Iris pigment epithelial cell (primary cell): ENCODE measurements at regions not wholly inside any gene's neighbourhood (a gene's known extent, or its start where the extent isn't known, plus 50 kb on each side); places are given as distances from the start of the nearest gene placed in this dataset.

Source experiments
- DNase-seq: peaks from one replicate; pipeline ENCODE4 v3.0.0-alpha.2; 2011; ENCODE audit warnings: low read depth

DNA sequence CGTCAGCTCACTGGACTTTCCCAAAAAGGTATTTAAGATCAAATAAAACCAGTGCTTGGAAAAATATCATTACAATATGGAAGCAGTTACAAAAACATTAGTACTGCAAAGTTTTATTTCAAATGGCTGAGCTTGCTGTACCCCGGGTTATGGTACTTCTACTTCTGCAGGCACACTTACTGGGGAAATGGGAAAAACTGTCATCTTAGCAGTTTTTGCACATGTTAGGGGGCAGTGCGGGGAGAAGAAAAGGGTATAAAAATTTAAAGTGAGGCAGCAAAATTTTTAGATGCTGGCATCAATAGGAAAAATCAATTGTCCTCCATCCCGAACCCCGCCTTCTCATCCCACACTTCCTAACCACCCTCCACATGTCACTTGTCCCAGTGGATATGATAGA lies 133.4 kb downstream of the ATG4C start:
- DNase-seq = no peak

DNA sequence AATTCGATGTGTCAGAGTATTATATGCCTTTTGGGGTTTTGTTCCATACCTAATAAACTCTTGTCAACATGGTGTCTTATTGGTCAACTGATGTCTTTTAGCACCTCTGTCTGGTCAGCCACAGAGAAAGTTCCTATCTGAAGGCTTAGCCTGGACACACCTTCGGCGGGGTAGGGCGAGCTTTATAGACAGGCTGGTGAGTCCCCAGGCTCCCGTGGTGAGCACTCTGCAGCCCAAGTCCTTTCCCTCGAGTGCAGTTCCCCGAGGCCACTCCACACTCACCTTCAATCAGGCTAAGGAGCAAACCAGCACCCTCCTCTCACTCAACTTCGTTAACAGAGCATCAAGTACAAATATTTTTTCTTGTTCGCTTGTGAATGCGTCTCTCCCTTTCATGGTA lies 133.9 kb downstream of the ATG4C start:
- DNase-seq = no peak

DNA sequence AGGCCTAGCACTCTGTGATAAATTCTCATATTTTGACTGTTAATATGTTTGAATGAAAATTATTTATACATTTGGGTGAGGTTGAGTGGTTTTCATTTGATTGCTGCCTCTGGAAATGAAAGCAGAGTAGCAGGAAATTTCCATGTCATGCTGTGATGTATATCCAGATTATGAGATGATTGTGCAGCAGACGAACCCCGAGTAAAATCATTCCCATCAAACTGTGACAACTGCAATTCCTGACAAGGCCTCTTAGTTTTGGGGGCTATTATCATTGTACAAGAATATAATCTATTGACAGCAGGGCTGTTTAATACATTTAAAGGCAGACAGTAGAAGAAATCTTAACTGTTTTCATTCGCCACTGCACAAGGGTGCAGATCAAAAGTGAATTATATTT lies 134.8 kb downstream of the ATG4C start:
- no peak for DNase-seq

DNA sequence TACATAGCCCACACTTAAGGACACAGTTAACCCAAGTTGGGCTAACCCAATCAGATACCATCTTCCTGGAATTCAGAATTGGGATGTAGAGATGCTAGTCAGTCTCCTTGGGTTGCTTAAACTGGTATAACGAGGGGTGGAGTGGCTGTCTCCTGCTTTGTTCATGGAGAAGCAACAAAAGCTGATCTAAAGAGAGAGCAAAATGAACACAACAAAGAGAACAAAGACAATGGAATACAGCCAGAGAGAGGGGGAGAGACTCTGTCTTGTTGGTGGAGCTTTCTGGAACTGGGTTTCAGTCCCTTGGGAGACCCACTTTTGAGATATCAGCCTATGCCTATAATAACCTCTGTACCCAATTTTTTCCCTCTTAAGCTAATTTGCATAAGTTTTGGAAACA lies 138.1 kb downstream of the ATG4C start:
- no peak for DNase-seq

DNA sequence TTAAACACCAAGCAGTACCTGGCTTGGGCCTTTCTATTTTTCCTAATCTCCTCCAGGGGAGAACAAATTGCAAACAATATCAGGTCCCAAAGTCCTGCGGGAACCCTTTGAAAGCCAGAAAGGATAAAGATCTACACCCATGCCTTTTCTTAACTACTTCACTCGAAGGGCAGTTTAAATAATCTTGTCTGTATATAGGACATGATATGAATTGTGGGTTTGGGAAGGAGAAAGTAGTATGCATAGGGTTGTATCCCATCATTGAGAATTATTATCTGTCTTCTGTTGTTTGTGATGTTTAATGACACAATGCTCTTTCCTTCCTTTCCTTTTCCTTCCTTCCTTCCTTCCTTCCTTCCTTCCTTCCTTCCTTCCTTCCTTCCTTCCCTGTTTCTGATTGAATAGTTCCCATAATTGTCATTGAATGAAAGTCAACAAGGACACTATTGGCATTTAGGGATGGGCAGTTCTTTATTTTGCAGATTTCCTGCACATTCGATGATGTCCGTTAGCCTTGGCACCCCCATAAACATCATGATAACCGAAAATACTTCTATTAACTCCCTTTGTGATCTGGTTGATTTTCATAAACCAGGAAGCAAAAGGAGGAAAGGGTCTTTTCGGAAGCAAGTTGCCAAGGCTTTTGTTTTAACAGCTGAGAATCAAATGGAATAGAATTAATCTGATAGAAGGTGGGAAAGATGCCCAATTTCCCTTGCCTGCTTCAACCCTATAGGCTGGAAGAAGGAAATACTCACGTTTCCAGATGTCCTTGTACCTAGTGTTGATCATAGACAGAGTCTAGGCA lies 141.3 kb downstream of the ATG4C start:
- DNase-seq = no peak

DNA sequence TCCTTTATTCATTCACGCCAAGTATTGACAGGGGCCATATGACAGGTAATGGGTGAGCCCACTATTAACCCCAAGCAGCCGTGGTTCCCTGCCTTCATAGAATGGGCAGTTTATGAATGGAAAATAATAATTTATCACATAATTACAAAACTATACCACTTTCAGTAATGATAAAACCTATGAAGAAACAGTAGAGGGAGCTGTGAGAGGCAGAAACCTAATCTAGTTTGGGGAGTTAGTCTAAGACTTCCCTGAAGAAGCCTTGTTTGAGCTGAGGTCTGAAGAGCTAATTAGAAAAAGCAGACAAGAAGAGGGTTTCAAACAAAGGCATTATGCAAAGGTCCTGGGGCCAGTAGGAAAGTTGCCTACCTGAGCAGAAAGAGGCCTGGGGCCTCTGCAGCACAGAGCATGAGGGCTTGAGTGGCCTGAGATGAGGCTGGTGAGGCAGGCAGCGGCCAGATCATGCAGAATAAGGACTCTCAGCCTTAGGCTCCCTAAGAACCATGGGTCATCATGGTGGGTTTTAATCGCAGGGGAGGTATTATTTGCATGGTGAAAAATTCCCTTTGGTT lies 142.8 kb downstream of the ATG4C start:
- no peak for DNase-seq

DNA sequence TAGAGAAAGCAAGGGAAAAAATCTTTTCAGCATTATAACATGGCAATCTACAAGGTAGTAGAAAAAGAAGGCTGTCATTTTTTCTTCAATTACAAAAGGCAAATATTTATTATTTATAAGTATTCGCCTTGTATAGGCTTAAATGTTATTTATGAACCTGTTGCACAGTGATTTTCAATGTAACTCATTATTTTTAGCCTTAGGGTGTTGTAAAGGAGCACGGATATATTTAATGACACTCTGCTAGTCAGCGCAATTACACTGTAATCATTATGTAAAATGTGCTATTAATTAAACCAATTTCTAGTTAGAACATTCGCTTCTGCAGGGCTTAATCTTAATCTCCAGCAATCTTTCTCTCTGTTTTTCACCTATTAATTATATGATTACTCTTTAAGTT lies 145.0 kb downstream of the ATG4C start:
- no peak for DNase-seq

DNA sequence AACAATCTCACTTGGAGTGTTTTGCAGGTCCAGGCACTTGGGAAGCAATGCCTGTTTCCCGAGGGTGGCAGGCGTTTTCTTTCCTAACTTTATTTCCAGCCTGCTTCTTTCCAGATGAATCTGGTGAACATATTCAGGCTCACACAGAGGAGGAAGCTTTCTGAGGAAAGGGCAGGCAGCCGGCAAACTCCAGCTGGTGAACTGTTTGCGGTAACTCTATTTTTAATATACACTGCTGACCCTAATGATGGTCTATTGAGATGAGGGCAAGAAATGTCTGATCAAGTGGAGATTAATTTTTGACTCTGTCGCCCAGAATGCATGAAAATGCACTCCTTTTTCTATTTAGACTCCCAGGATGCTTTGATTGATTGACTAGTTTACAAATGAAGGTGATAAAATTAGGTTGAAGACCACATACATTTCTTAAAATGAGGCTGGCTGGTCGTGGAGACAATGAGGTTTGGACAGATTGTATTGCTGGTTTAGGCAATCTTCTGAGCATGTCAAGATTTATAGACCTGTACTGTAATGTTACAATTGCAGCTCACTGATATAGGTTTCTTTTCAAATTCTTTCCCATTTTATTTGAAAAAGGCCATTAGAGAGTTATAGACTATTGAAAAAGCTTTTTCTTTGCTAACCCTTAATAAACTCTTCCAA lies 153.8 kb downstream of the ATG4C start:
- no peak for DNase-seq

DNA sequence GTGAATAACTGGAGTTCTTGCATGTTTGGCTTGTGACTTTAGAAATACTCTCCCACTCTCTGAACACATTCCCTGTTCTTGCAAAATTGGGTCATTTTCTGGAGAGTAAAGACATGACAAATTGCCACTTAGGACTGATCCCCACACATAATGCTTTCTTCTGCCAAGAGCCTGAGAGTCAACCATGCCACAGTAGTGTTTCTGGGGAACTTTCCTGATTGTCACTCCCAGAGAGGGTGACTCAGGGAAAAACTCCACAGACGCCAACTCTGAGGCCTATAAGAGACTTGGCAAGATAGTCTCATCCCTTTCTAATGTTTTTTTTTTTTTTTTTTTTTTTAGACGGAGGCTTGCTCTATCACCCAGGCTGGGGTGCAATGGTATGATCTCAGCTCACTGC lies 157.8 kb downstream of the ATG4C start:
- no peak for DNase-seq

DNA sequence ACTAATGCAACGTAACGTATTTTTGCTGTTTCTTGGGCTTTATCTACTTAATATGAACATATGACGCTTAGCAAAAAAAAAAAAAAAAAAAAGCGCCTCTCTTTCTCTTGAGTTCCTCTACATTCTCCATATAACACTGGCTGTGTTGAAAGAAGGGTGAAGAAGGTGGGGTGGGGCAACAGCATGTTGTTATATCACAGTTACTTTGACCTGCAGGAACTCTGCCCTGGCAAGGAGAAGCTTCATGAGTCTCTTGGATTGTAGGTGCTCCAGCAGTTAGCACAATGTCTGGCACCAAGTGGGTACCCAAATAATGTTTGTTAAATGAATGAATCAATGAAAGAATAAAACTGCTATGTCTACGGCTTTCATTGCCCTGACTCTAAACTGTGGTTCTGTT lies 162.6 kb downstream of the ATG4C start:
- no peak for DNase-seq

DNA sequence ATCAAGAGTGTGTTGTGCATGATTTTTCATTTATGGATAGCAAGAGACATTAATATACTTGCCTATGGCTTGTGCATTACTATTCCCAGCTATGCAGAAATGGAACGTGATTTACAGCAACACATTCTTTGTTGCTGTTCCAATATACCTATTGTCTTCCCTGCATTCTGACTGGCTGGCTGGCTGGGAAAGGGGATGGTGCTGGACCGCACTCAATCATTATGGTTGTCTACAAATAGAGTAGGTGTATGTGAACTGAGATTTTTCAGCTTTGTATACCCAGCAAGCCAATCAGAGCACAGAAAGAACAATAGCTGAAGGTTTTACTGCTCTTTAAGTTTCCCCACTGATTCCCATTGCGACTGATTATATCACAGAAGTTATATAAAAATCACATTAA lies 167.5 kb downstream of the ATG4C start:
- no peak for DNase-seq

DNA sequence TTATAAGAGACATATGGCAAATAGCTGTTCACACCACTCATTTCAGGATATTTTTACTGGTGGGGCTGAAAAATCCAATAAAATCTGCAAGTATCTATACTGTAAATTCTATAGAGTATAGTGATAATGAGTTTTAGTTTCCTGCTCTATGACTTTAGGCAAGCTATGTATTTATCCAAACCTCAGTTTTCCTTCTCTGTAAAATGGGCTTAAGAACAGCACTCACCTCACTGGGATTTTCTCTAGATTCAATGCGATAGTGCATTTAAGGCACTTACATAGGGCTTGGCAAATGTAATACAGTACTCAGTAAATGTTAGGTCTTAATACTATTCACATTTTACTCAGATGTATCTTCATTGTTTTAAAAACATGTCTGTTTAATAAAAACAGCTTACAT lies 168.7 kb downstream of the ATG4C start:
- DNase-seq = no peak

DNA sequence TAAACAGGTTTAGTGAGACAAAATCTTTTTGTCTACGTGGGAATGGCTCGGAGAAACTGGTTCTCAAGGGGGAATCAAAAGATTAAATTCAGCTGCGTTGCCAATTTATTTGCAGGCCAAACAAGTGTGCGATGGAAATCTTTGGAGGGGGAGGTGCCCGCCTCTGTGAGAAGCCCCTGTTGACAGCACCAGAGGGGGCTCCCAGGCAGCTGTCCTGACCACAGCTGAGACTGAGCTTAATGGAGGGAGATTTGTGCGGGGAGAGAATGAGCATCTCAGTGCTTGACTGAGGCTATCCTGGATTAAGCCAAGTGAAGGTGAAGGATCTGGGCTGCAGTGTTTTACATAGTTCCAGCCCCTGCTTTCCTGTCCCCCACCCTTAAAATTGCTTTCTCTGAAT lies 169.7 kb downstream of the ATG4C start:
- no peak for DNase-seq

DNA sequence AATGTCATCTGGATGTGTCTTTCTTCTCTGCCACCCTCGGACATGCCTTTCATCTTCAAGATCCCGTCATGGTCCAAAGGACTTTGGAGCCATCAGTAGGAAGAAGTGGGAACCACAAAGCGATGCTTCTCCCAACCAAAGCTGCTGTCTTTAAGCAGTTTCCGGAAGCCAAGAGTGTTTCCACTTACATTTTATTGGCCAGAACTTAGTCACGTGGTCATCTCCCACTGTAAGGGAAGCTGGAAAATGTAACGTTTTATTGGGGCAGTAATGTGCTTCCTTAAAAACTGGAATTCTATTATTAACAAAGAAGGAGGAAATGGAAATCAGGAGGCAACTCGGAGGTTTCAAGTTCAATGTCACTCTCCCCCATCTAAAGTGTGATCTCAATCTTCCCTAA lies 170.8 kb downstream of the ATG4C start:
- DNase-seq = no peak

DNA sequence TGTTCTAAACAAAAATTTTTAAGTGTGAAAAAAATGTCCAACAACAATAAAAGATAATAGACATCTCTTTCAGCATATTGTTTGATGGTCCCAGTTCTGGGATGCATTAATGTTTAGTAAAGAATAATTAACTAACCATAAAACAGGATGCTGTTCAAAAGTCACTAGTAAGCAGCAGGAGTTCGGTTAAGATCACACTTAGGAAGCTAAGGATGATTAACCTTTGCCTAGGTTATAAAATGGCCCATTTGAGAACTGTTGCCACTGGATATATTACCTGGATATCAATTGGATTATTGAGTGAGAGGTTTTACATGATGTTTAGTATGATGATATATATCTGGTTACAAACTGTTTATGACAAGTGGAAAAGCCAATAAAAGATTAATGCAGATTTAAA lies 171.7 kb downstream of the ATG4C start:
- DNase-seq = no peak

DNA sequence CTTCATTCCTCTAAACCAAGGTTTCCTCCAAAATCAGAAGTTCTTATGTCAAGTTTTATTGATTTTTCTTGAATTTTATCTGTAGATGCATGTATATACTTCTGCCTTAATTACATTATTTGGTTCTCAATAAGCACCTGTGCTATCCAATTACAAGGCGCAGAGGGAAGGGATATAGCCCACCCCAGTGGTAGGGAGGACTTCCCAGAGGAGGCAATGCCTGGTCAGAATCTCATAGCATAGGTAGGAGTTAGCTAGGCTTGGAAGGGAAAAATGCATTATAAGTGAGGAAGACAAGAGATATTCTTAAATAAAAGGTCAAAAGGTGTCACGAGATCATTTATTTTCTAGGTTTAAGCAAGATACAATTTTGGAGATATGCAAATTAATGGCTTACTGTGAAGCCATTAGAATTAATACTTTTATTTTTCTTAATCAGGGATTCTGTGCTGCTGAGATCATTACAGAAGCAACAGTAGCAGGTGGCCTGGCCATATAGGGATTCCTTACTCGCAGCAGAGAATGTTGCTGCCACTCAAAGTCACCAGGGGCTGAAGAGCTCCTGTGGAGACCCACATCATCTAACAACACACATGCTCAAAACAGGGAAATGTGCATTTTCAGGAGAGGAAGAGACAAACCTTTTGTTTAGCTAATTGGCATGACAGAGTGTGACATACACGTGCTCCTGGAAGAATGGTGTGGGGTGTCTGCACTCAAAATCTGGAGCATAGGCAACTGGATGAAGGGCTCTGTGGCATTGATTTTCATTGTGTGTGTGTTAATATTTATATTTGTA lies 178.3 kb downstream of the ATG4C start:
- DNase-seq = no peak

DNA sequence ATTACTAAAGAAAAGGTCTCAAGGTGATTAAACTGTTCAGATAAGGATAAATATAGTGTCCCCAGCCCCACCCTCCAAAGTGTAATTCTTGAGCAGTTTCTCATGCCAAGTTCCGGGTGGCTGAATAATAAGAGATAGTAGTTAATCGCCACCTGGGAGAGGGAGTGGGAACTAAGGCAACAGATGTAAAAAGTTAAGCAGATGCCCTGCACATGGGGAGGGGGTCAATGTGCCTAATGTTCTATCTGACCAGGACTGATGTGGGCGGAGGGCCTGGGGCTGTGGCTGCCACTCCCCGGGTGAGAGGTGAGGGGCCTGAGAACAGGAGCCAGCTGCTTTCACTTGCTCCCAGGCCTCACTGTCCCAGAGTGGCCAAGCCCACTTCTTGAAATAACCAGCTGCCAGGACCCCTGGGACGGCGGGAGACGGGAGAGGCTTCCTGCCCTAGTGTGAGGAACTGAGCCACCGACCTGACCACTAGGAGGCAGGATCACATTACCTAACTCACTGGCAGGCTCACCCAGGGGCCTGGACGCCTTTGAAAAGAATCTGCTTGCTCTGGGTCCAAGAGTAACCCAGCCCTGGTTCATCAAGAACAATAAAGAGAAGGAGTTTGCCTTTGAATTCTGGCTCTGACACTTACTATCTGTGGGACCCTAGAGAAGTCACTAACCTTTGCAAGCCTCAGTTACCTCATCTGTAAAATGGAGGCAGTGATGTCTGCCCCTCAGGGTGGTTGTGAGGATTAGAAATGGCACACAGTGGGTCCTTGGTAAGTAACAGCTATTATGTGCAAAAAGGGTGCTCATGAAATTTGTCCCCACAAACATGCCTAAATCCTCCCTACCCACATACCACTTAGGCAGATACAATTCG lies 179.2 kb downstream of the ATG4C start:
- DNase-seq = peak; percentile 53

DNA sequence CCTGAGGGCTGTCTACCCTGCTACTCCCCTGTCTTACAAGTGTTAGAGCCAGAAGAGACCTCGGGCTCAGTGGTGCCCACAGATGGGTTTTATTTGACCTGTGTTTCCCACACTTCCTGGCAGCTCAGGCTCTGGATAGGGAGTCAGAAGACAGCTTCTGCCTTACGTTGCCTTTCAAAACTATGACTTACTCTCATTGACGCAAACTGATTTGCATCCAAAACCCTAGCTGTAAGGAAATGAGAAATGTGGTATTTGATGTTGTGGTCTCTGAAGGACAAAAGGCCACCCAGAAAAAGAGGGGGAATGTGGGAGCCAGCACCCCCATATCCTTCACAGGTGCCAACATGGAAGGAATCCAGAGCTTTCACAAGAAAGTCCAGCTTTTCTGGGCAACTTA lies 180.2 kb downstream of the ATG4C start:
- DNase-seq = no peak

DNA sequence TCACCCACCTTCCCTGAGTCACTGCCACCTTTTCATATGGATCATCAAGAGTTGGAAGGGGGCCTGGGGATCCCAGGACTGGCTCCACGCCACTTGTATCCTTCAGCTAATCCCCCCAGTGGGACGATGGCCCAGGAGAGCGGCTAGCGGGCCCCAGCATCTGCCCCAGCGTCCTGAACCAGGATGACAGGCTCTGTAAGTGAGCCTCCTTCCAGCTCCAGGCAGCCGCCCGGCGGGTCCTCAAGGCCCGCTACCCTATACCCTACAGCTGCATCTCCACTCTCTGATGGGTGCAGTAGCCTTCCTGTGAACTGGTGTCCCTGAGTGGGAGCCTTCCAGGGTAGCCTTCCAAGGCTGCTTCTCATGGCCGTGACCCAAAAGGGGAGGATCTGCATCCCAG lies 183.1 kb downstream of the ATG4C start:
- no peak for DNase-seq

DNA sequence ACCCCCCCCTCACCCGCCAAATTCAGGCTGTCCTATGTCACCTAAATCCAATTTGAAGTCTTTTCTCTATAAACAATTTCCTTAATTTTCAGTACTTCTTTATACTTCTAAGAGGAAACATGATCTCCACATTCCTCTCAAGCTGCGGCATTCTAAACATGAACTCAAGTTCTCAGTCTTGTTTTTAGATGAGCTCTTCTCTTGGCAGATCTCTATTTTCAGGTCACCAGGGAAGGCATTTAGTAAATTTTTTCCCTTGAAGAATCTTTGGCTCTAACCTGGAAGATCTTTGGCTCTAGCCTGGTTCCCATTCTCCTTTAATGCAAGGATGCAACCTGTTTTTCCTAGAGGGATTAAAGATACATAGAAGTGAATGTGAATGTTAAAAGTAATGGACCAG lies 193.4 kb downstream of the ATG4C start:
- peak; percentile 36 for DNase-seq

DNA sequence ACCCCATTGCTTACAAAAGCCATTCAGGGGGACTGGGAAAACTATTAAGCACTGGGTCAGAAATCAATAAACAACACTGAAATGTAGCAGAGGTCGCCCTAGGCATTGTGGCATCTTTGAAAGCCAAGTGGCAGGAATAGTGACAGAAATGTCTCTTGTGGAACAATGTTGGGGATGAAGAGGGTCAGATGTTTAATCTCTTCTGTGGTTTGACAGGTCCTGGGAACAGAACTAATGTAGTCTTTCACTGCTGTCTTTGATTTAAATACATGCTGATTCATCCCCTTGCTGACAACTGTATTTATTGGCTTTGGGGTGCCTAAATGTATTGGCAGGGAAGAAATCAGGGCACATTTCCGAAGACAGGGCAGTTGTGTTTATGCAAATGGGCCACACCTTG lies 194.8 kb downstream of the ATG4C start:
- DNase-seq = no peak

DNA sequence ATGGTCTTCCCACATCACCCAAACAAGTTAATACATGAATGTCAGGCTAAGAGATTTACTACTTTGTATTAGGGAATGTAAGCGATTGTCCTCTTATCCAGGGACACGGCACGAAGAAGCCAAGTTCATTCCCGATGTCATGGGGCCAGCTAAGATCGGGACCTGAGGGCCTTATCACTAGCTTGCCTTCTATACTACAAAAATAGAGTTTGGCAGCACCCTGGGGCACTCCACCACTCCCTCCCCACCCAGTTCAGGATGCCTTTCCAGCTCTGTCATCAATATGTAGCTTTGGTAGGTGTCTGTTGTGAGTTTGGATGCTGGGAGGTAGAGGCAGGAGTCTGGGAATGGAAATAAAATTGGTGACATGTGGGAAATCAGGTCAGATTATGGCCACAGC lies 197.5 kb downstream of the ATG4C start:
- DNase-seq = no peak
